Thymus (tissue), 11 donors: ENCODE measurements at regions not wholly inside any gene's neighbourhood (a gene's known extent, or its start where the extent isn't known, plus 50 kb on each side); places are given as distances from the start of the nearest gene placed in this dataset.
"Not testable (repeated sequence)": the region's sequence is repeated elsewhere in the genome, so short reads cannot be mapped to it uniquely, and the experiment has no call there.

Source experiments
- DNase-seq, 9 donors: peaks; one replicate each; pipeline ENCODE4 v3.0.0-alpha.2; 2013; ENCODE audit warnings: low spot score in 9 of 9, low read depth in 6 of 9, missing footprints in 1 of 9
- H3K27ac ChIP-seq, 2 donors: one replicate each; pipeline ENCODE4 v1.5.1; 2013; ENCODE audit warnings: control low read depth in 1 of 2, low read depth in 1 of 2, low read length in 1 of 2, mild to moderate bottlenecking in 1 of 2, moderate library complexity in 1 of 2
- H3K27me3 ChIP-seq, 2 donors: one replicate each; pipeline ENCODE4 v1.5.1; 2013; ENCODE audit warnings: low read length in 1 of 2; ENCODE audit not compliant: control insufficient read depth in 2 of 2, insufficient read depth in 1 of 2
- H3K36me3 ChIP-seq, 2 donors: one replicate each; pipeline ENCODE4 v1.5.1; 2013; ENCODE audit warnings: low read length in 1 of 2, mild to moderate bottlenecking in 1 of 2, moderate library complexity in 1 of 2; ENCODE audit not compliant: control insufficient read depth in 2 of 2, insufficient read depth in 2 of 2
- H3K4me1 ChIP-seq, 2 donors: one replicate each; pipeline ENCODE4 v1.5.1; 2013; ENCODE audit warnings: low read length in 2 of 2; ENCODE audit not compliant: control insufficient read depth in 2 of 2, insufficient read depth in 2 of 2
- H3K4me3 ChIP-seq, 2 donors: one replicate each; pipeline ENCODE4 v1.5.1; 2013; ENCODE audit warnings: low read length in 2 of 2, control low read depth in 1 of 2, mild to moderate bottlenecking in 1 of 2
- H3K9me3 ChIP-seq, 2 donors: one replicate each; pipeline ENCODE4 v1.5.1; 2013; ENCODE audit warnings: low read length in 1 of 2, mild to moderate bottlenecking in 1 of 2; ENCODE audit not compliant: control insufficient read depth in 2 of 2, insufficient read depth in 1 of 2
- WGBS: extraction: QIAGEN DNeasy Blood & Tissue Kit; methylation state at CpG from one replicate; pipeline ENCODE4 v1.1.7; 2013; 5-methylcytosine and 5-hydroxymethylcytosine counted together
- donor health status: healthy.

- DNase-seq: no peak
- Histone ChIP-seq H3K4me3 (no peak overlapping the region), H3K36me3 (no peaks in the 10 kb centered on the region), H3K4me1 (no peaks in the 10 kb centered on the region), H3K9me3 (peaks cover 0 to 4% of the 10 kb centered on the region in 2 donors), H3K27ac (no peak overlapping the region), H3K27me3 (no peaks in the 10 kb centered on the region)
- WGBS: 95% methylated on average over 1 of the region's 1 CpG
Measured at GRCh38 chr13:67395577-67395976, 165.4 kb upstream of the PCDH9 start.

GRCh38 chr13:67392014-67392413 lies 161.9 kb upstream of the PCDH9 start:
- Histone ChIP-seq H3K4me3 (no peak overlapping the region), H3K36me3 (no peaks in the 10 kb centered on the region), H3K9me3 (no peaks in the 10 kb centered on the region), H3K27ac (no peak overlapping the region), H3K27me3 (no peaks in the 10 kb centered on the region), H3K4me1 (no peaks in the 10 kb centered on the region)
- no peak for DNase-seq

GRCh38 chr13:67390462-67391086 lies 160.4 kb upstream of the PCDH9 start:
- WGBS: 89% methylated on average over 2 of the region's 2 CpGs
- H3K27ac ChIP-seq: no peak overlapping the region
- H3K4me3 ChIP-seq: no peak overlapping the region
- H3K27me3 ChIP-seq: no peaks in the 10 kb centered on the region
- no peak for DNase-seq
- H3K9me3 ChIP-seq: no peaks in the 10 kb centered on the region
- H3K4me1 ChIP-seq: no peaks in the 10 kb centered on the region
- H3K36me3 ChIP-seq: no peaks in the 10 kb centered on the region

GRCh38 chr13:67389171-67389570 lies 159.0 kb upstream of the PCDH9 start:
- Histone ChIP-seq H3K4me3 (no peak overlapping the region), H3K9me3 (no peaks in the 10 kb centered on the region), H3K36me3 (no peaks in the 10 kb centered on the region), H3K27ac (no peak overlapping the region), H3K27me3 (no peaks in the 10 kb centered on the region), H3K4me1 (no peaks in the 10 kb centered on the region)
- WGBS: 83% methylated on average over 3 of the region's 3 CpGs
- no peak for DNase-seq

GRCh38 chr13:67383109-67383757 lies 153.1 kb upstream of the PCDH9 start:
- WGBS: 84% methylated on average over 7 of the region's 7 CpGs

GRCh38 chr13:67377919-67378318 lies 147.8 kb upstream of the PCDH9 start:
- H3K4me3 ChIP-seq: no peak overlapping the region
- no peaks in the 10 kb centered on the region for H3K27me3 ChIP-seq
- no peaks in the 10 kb centered on the region for H3K36me3 ChIP-seq
- H3K27ac ChIP-seq: no peak overlapping the region
- DNase-seq: no peak
- WGBS: 97% methylated on average over 1 of the region's 1 CpG
- no peaks in the 10 kb centered on the region for H3K4me1 ChIP-seq
- no peaks in the 10 kb centered on the region for H3K9me3 ChIP-seq

More at GRCh38 chr13:67383109-67383757, 153.1 kb upstream of the PCDH9 start:
- H3K27ac ChIP-seq, H3K27me3 ChIP-seq, H3K9me3 ChIP-seq, H3K36me3 ChIP-seq, DNase-seq, H3K4me1 ChIP-seq, H3K4me3 ChIP-seq: not testable (repeated sequence)

GRCh38 chr13:67374391-67374790 lies 144.3 kb upstream of the PCDH9 start:
- Histone ChIP-seq H3K9me3 (no peaks in the 10 kb centered on the region), H3K27ac (no peak overlapping the region), H3K36me3 (no peaks in the 10 kb centered on the region), H3K4me1 (no peaks in the 10 kb centered on the region), H3K27me3 (no peaks in the 10 kb centered on the region), H3K4me3 (no peak overlapping the region)
- DNase-seq: no peak
- WGBS: 92% methylated on average over 1 of the region's 1 CpG

GRCh38 chr13:67372868-67373464 lies 142.8 kb upstream of the PCDH9 start:
- Histone ChIP-seq H3K9me3 (no peaks in the 10 kb centered on the region), H3K27ac (no peak overlapping the region), H3K4me3 (no peak overlapping the region), H3K36me3 (no peaks in the 10 kb centered on the region), H3K4me1 (no peaks in the 10 kb centered on the region), H3K27me3 (no peaks in the 10 kb centered on the region)
- 83% methylated on average over 1 of the region's 1 CpG for WGBS
- no peak for DNase-seq

- no peaks in the 10 kb centered on the region for H3K27me3 ChIP-seq
- 90% methylated on average over 6 of the region's 6 CpGs for WGBS
- H3K4me3 ChIP-seq: no peak overlapping the region
- no peak for DNase-seq
- H3K4me1 ChIP-seq: no peaks in the 10 kb centered on the region
- no peak overlapping the region for H3K27ac ChIP-seq
- no peaks in the 10 kb centered on the region for H3K9me3 ChIP-seq
- no peaks in the 10 kb centered on the region for H3K36me3 ChIP-seq
Measured at GRCh38 chr13:67369895-67370660, 139.9 kb upstream of the PCDH9 start.
